GM21619 (cell line): ENCODE measurements at regions not wholly inside any gene's neighbourhood (a gene's known extent, or its start where the extent isn't known, plus 50 kb on each side); places are given as distances from the start of the nearest gene placed in this dataset.
"Not testable (repeated sequence)": the region's sequence is repeated elsewhere in the genome, so short reads cannot be mapped to it uniquely, and the experiment has no call there.

Source experiments
- ATAC-seq: cut with Tn5 transposase; IDR thresholded peaks from one replicate; pipeline ENCODE4 v1.9.1; 2021; ENCODE audit not compliant: unreplicated experiment

DNA sequence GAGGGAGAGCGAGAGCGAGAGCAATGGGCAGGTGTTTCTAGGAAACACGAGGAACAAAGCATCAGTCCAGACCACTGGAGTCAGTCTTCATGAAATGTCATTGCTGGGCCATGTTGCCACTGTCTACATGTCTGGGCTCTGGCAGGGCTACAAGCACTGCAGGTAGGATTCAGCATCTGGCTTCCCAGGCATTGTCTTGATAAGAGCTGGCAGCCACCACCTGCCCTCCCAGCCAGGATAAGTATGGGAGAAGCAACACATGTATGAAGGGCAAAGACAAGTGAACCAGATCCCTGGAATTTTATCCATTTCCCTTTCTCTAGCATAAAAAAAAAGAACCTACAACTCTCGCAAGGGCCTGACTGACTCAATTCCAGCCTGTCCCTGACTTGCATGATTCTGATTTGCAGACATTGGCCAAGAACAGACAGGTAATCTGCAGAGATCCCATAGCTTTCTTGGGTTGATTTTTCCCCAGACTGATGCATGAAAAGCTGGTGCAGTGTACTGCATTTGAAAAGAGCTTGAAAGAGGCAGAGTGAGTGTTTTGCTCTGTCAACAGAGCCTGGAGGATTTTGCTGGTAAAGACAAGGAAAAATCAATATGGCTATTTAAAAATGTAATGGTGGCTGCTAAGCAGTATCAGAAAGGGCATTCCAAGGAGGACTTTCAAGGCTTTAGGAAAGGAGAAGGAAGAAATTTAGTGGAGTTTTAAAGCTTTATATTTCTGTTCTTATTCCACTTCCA lies 157.2 kb upstream of the MYRIP start:
- no peak for ATAC-seq

- not testable (repeated sequence) for ATAC-seq
Measured at GRCh38 chr3:39655718-39656117, 153.7 kb upstream of the MYRIP start.

DNA sequence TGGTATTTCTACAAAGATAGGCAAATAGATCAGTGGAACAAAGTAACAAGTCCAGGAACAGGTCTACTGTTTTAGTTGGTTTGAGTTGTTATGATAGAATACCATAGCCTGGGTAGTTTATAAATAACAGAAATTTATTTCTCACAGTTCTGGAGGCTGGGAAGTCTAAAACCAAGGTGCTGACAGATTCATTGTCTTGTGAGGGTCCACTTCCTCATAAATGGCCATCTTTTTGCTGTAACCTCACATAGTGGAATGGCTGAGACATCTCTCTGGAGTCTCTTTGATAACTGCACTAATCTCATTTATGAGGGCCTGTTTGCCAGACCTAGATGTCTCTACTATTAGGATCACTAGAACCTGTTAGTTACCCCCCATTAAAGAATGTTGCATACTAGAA lies 152.3 kb upstream of the MYRIP start:
- ATAC-seq = no peak

- ATAC-seq = no peak
Measured at GRCh38 chr3:39657775-39658174, 151.6 kb upstream of the MYRIP start.

DNA sequence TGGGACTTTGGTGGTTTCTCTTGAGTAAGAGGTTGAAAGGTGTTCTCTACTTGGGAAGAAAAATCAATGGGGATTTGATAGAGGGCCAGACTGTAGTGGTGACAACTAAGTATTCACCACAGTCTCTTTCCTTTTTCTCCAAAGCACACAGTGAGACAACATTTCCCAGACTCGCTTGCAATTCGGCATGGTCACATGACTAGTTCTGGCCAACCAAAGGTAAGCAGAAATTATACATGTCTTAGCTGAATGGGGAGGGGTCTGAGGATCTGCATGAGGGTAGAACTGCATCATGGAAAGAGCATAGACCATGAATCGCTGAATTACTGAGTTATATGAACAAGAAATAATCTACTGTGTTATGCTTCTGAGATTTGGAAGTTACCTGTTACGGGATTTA lies 144.5 kb upstream of the MYRIP start:
- no peak for ATAC-seq

GRCh38 chr3:39665441-39665840 lies 144.0 kb upstream of the MYRIP start:
- no peak for ATAC-seq

GRCh38 chr3:39668420-39668819 lies 141.0 kb upstream of the MYRIP start:
- no peak for ATAC-seq

DNA sequence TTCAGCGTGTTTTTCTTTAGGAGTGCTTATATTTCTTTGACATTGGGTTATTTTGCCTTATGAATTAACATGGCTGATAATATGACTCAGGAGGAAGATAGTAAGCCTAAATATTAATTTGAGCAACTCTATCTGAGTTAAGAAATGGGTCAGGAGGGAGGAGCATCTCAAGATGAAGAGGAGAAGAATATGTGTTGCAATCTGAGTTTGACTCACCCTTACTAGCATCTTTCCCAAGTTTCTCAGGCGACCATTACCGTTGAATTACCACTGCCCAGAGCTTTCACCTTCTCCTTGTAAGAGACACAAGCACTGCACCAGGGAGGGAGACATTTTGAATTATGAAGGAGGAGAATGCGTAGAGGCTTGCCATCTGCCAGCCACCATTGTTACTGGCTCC lies 138.3 kb upstream of the MYRIP start:
- ATAC-seq = no peak

DNA sequence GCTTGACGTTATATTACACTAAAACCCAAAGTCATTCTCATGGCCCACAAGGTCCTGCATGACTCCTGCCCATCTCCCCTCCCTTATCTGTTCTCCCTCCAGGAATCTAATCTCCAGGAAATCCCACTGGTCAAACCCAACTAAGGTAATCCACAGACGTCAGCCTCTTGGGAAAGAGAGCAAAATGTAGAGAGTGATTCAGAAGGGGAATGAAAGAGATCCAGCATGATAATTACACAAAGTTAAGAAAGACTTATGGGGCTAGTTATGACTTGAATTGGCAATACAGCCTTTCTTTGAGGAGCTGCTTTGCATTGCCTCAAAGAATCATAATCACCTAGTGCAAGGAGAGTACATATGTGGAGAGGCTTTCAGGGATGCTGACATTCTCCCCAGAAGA lies 137.8 kb upstream of the MYRIP start:
- no peak for ATAC-seq

DNA sequence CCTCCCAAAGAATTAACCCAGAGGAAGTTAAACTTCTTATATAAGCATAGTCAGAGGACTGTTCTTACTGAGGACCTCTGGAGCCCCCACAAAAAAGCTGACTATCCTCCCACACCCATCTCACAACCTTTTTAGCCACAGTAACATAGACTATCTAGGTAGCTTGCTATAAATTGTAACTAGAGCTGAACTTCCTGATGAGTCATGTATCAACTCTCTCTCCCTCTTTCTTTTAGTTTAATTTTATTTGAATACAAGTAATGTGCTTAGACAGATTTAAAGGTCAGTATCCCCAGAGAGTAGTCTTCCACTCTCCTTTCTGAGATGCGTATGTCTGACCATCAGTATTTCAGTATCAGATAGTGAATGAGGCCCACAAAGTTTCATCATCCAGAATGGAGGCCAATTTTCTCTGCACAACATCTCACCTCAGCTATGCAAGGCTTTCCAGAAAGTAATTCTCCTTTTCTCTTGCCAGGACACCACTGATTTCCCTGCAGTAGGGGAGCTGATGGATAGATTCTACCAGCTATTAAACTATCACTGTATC lies 104.0 kb upstream of the MYRIP start:
- ATAC-seq = no peak

DNA sequence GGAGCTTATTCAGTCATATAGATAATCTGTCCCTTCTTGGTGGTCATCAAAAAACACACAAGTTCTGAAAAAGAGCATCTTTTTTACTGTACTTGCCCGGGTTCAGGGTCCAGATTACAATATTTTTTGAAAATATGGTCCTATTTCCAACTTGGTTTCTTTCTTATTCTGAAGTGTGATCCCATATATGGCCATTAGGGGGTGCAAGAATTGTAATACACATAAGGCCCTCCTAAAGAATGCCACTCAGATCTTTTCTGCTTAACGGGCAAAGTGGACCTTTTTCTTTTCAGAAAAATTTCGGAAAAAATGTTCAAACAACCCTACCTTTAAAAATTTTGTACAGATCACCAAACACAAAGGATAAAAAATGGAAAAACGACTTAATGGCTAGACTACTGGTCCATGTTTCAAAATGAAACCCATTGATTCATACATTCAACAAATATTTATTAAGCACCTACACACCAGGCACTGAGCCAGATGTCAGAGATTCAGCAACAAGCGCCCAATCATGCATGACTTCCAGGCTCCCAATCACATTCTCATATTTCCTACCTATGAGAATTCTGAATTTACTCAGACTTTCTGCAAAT lies 102.0 kb upstream of the MYRIP start:
- no peak for ATAC-seq

GRCh38 chr3:39712413-39713048 lies 96.9 kb upstream of the MYRIP start:
- no peak for ATAC-seq

DNA sequence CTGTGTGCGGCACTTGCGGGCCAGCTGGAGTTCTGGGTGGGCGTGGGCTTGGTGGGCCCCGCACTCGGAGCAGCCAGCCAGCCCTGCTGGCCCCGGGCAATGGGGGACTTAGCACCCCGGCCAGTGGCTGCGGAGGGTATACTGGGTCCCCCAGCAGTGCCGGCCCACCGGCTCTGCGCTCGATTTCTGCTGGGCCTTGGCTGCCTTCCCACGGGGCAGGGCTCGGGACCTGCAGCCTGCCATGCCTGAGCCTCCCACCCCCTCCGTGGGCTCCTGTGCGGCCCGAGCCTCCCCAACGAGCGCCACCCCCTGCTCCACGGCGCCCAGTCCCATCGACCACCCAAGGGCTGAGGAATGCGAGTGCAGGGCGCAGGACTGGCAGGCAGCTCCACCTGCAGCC lies 96.1 kb upstream of the MYRIP start:
- ATAC-seq = not testable (repeated sequence)

- no peak for ATAC-seq
Measured at GRCh38 chr3:39716849-39717248, 92.6 kb upstream of the MYRIP start.

DNA sequence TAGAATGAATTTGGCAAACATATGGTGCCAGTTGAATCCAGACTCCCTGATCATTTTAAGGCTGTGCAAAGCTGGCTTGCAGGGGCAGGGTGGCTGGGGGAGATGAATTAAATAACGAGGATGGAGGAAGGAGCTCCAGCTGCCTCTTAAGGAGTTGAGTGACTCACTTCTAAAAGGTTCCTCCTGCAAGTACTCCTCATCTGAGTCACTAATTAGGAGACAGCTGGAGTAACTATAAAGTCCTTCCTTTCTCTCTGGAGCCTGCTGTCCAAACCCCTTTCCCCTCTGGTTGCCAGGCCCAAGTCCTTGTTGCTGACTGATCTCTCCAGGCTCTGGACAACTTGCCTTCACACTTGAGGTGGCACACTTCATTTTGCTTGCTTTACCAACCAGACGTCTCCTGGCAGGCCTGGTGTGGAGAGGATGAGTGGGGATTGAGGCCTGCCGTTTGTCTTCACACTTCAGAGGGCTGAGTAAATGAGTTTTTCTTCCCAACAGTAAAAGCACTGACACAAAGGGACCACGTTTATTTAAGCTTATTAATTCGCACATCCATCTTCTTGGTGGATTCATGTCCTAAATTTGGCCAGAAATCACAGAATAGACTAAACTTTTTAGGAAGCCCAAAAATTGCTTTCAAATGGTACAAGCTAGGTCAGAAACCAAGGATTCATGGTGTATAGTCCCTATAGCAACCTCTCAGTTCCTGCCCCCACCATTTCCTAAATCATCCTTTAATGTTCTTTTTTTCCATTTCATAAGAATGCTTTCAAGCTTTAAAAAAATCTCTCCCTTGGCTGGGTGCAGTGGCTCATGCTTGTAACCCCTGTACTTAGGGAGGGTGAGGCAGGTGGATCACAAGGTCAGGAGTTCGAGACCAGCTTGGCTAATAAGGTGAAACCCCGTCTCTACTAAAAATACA lies 90.5 kb upstream of the MYRIP start:
- no peak for ATAC-seq

- ATAC-seq = no peak
Measured at GRCh38 chr3:39721076-39721475, 88.3 kb upstream of the MYRIP start.

DNA sequence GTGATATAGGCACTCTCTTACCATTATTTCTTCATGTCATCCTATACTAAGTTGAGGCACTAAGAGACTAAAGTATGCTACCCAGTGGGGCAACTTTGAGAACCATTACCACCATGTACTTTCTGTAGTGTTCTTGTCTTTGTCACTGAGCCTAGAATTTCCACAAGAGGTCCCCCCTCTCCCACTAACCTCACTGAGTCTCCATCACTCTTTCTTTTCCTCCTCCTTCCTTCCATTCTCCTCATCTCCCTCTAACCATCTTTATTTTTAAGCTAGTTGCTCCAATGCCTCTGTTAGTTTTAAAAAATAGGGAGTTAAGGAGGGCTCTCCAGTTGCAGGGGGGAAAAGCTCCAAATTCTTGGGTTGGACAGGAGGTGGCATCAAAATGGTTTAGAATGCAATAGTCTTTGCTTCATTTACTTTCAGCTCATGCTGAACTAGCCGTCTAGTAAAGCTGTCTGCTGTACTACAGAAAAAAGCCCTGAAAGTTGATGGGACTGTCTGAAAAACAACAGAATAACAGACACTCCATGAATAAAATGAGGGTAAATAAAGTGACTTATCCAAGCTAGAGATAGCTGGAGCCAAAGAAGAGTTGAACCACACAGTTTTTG lies 85.1 kb upstream of the MYRIP start:
- ATAC-seq = peak; percentile 50

DNA sequence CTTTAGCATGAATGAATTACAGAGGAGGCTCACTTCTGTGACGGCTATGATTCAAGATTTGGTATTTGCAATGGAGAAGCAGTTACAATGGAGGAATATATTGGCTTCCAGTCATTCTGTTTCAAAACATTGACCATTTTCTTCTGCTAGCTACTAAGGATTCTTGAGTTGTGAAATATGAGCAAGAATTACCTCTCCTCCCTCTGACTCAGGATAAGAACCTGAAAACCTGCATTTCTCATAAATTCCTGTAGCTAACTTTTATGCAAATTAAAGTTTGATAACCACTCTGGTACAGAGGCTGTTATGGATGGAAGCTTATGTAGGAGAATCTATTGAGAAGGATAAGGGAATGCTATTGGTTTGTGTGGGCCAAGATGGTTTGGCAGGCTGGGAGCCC lies 84.1 kb upstream of the MYRIP start:
- ATAC-seq = no peak

GRCh38 chr3:39727415-39727814 lies 82.0 kb upstream of the MYRIP start:
- ATAC-seq = no peak

- ATAC-seq = no peak
Measured at GRCh38 chr3:39733804-39734203, 75.6 kb upstream of the MYRIP start.

GRCh38 chr3:39739658-39740057 lies 69.8 kb upstream of the MYRIP start:
- not testable (repeated sequence) for ATAC-seq
